ENCODE measurements at regions not wholly inside any gene's neighbourhood (a gene's known extent, or its start where the extent isn't known, plus 50 kb on each side); places are given as distances from the start of the nearest gene placed in this dataset.
"Not testable (repeated sequence)": the region's sequence is repeated elsewhere in the genome, so short reads cannot be mapped to it uniquely, and the experiment has no call there.

DNA sequence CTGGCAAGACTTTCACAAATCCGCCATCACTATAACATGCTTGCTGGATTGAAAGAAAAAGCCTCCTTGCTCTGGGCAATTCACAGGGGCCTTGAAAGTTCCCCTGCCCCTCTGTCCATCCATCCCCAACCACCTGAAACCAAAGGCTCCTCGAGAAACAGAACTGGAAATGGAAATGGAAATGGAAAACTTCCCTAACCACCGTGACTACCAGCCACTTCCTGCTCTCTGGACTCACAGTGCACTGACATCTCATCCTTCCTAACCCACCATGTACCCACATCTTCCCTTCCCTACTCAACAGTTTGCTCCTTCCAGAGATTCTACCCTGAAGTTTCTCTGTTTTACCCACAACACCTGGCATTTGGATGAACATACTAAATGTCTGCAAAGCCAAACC is 603.6 kb upstream of the DIPK2B start:
- intact Hi-C loops (cut with micrococcal nuclease), result loop anchor here (5.0 to 10.0 kb wide), 2 partner anchors 341 to 518 kb away; no protein-coding TSS in a partner anchor
- no peak for DNase-seq
- peaks cover 71% of the 10 kb centered on the region for H3K4me1 Mint-ChIP-seq (ENCODE audit: low read depth)

DNA sequence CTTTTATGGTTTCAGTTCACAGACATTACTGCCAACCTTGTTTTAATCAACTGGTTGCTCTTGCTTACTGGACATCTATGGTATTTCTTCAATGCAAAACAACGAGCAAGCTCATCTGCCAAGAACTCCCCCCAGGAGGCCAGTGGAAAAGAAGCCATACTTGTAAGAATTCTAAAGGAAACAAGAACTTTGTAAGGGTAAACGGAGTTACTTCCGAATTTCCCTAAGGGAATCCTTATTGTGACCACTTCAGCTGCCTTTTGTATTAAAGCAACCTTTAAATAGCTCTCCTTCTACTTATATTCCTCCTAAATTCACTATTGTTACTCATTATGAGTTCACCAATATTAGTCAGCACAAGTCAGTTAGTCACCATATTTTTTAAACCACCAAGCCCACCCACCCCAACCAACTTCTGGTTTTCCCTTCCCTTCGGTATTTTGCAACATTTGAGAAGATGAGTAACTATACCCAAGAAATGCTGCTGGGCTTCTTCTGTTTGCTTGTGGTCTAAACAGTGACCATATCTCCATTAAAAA is 602.8 kb upstream of the DIPK2B start:
- DNase-seq, result peak; percentile 70

More for the DNA sequence above, 603.6 kb upstream of the DIPK2B start:
- Mint-ChIP-seq H3K27me3 (ENCODE audit: low read depth) (no peaks in the 10 kb centered on the region), H3K36me3 (ENCODE audit: low read depth) (peaks cover 14% of the 10 kb centered on the region), H3K27ac (peak overlapping the region; percentile 88), H3K9me3 (no peaks in the 10 kb centered on the region), H3K4me3 (no peak overlapping the region)
- CTCF ChIA-PET, result no interaction called here

DNA sequence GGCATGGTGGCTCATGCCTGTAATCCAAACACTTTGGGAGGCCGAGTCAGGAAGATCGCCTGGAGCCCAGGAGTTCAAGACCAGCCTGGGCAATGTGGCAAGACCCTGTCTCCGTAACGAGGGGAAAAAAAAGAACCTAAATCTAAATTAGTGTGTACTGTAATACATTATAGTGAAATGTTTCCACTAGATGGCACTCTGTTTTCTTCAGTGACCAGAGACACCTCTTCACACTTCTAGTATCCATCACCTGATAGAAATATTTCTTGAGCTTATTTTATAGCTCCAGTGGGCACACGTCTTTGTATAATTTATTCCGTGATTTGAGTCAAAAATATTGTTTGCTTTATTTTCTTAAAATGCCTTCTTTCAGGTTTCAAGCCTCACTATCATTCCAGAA is 600.9 kb upstream of the DIPK2B start:
- Mint-ChIP-seq H3K4me1 (ENCODE audit: low read depth) (peaks cover 75% of the 10 kb centered on the region), H3K36me3 (ENCODE audit: low read depth) (peaks cover 11% of the 10 kb centered on the region), H3K27me3 (ENCODE audit: low read depth) (no peaks in the 10 kb centered on the region), H3K9me3 (no peaks in the 10 kb centered on the region), H3K4me3 (no peak overlapping the region), H3K27ac (peak overlapping the region; percentile 70)
- intact Hi-C loops (cut with micrococcal nuclease), result loop anchor here (1.0 to 10.0 kb wide), 4 partner anchors 42 to 521 kb away; no protein-coding TSS in a partner anchor
- CTCF ChIA-PET, result interaction anchor here (0.9 to 1.4 kb wide), 9 partner anchors 8 to 48 kb away, joined by 3 to 5 read pairs (median 4); no protein-coding TSS in a partner anchor
- no peak for DNase-seq

More for the DNA sequence above, 602.8 kb upstream of the DIPK2B start:
- H3K4me1 Mint-ChIP-seq (ENCODE audit: low read depth), result peaks cover 72% of the 10 kb centered on the region
- peak overlapping the region; percentile 88 for H3K27ac Mint-ChIP-seq
- H3K27me3 Mint-ChIP-seq (ENCODE audit: low read depth), result no peaks in the 10 kb centered on the region
- peaks cover 10% of the 10 kb centered on the region for H3K36me3 Mint-ChIP-seq (ENCODE audit: low read depth)
- intact Hi-C loops (cut with micrococcal nuclease), result loop anchor here (2.0 to 10.0 kb wide), 3 partner anchors 341 to 573 kb away; no protein-coding TSS in a partner anchor
- CTCF ChIA-PET, result interaction anchor here (0.5 to 0.9 kb wide), 3 partner anchors 32 to 602 kb away, joined by 3 read pairs; no protein-coding TSS in a partner anchor
- no peak overlapping the region for H3K4me3 Mint-ChIP-seq
- no peaks in the 10 kb centered on the region for H3K9me3 Mint-ChIP-seq

DNA sequence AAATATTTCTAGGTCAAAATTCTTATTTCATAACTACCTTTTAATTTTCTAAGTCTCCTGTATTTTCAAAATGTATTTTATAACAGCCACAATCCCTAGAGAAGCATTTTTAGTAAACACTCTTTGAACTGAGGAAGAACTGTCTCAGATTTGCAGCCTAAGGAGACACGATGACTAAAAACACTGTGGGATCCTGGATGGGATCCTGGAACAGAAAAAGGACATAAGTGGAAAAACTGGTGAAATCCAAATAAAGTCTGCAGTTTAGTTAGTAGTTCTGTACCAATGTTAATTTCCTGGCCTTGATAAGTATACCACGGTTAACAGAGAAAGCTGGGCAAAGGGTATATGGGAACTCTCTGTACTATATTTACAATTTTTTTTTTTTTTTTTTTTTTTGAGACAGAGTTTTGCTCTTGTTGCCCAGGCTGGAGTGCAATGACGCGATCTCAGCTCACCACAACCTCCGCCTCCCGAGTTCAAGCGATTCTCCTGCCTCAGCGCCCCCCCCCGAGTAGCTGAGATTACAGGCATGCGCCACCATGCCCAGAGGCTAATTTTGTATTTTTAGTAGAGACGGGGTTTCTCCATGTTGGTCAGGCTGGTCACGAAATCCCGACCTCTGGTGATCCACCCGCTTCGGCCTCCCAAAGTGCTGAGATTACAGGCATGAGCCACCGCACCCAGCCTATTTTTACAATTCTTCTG is 600.2 kb upstream of the DIPK2B start:
- H3K27ac Mint-ChIP-seq, result peak overlapping the region; percentile 70
- H3K4me3 Mint-ChIP-seq; H3K9me3 Mint-ChIP-seq; H3K27me3 Mint-ChIP-seq (ENCODE audit: low read depth): not testable (repeated sequence)
- intact Hi-C loops (cut with micrococcal nuclease), result loop anchor here (1.0 to 10.0 kb wide), 4 partner anchors 42 to 521 kb away; no protein-coding TSS in a partner anchor
- H3K36me3 Mint-ChIP-seq (ENCODE audit: low read depth), result peaks cover 11% of the 10 kb centered on the region
- H3K4me1 Mint-ChIP-seq (ENCODE audit: low read depth), result peaks cover 75% of the 10 kb centered on the region
- CTCF ChIA-PET, result interaction anchor here (0.6 to 1.4 kb wide), 5 partner anchors 15 to 53 kb away, joined by 3 to 5 read pairs (median 3); no protein-coding TSS in a partner anchor
- peak; percentile 60 for DNase-seq

DNA sequence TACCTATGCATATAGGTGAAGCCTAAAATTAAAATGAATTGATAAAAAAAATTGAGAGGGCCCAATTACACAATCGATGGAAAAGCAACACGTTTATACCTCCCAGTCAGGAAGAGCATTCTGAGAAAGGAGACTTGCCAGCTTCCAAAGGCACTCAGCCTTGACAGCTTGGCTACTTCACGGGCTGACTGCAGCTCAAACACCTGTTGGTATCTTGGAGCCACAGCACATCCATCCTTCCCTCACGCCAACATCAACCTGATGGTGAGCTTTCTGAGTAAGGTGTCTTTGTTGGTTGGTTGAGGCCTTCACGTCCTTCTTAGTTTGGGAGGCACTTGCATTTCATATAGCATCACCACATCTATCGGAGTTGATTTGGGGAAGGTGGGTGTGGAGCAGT is 598.9 kb upstream of the DIPK2B start:
- H3K27ac Mint-ChIP-seq, result peak overlapping the region; percentile 72
- CTCF ChIA-PET, result no interaction called here
- H3K36me3 Mint-ChIP-seq (ENCODE audit: low read depth), result peaks cover 7% of the 10 kb centered on the region
- H3K9me3 Mint-ChIP-seq, result no peaks in the 10 kb centered on the region
- H3K4me3 Mint-ChIP-seq, result peak overlapping the region; percentile 51
- DNase-seq, result no peak
- intact Hi-C loops (cut with micrococcal nuclease), result no loop called here
- peaks cover 77% of the 10 kb centered on the region for H3K4me1 Mint-ChIP-seq (ENCODE audit: low read depth)
- no peaks in the 10 kb centered on the region for H3K27me3 Mint-ChIP-seq (ENCODE audit: low read depth)

DNA sequence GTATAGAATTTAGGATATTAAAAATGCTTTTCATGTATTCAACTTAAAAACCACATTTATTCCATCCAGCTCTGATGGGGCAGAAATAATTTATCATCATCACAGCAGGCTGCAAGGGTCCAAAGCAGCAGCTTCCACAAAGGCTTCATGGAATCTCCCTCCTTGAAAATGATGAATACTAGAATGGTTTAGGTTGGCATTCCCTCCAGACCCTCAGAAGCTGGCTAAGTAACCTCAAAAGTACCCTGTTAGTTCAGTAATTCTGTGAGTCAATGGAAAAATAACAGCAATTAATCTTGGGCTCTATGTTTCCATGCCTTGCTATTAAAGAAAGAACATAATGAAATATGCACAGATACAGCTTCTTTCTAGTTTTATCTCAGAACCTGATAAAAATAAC is 594.9 kb upstream of the DIPK2B start:
- CTCF ChIA-PET, result interaction anchor here (0.7 to 1.2 kb wide), 2 partner anchors 9 to 42 kb away, joined by 3 read pairs; no protein-coding TSS in a partner anchor
- DNase-seq, result no peak
- intact Hi-C loops (cut with micrococcal nuclease), result no loop called here
- Mint-ChIP-seq H3K9me3 (no peaks in the 10 kb centered on the region), H3K27ac (no peak overlapping the region), H3K27me3 (ENCODE audit: low read depth) (no peaks in the 10 kb centered on the region), H3K4me1 (ENCODE audit: low read depth) (peaks cover 81% of the 10 kb centered on the region), H3K4me3 (no peak overlapping the region), H3K36me3 (ENCODE audit: low read depth) (peaks cover 25% of the 10 kb centered on the region)

DNA sequence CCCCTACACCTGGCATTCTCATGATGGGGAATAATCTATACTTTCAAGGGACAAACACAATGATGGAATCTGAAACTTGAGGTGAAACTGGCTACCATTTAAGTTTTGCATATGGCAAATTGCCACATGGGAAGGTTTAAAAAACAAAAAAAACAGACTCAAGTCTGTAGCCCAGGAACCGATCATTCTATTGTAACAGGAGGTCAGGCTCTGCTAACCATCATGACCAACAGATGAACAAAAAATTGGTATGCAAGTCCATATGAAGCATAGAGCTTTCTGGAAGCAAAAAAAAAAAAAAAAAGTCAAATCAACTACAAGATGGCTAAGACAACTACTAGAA is 594.3 kb upstream of the DIPK2B start:
- Mint-ChIP-seq H3K9me3 (no peaks in the 10 kb centered on the region), H3K4me3 (no peak overlapping the region), H3K4me1 (ENCODE audit: low read depth) (peaks cover 82% of the 10 kb centered on the region), H3K27me3 (ENCODE audit: low read depth) (no peaks in the 10 kb centered on the region), H3K36me3 (ENCODE audit: low read depth) (peaks cover 27% of the 10 kb centered on the region), H3K27ac (peak overlapping the region; percentile 41)
- DNase-seq, result no peak
- CTCF ChIA-PET, result interaction anchor here (1.2 kb wide), 1 partner anchor 8 kb away, joined by 3 read pairs; no protein-coding TSS in a partner anchor
- intact Hi-C loops (cut with micrococcal nuclease), result no loop called here

GRCh38 chrX:45794323-45794994 is 593.8 kb upstream of the DIPK2B start:
- peaks cover 79% of the 10 kb centered on the region for H3K4me1 Mint-ChIP-seq (ENCODE audit: low read depth)
- H3K9me3 Mint-ChIP-seq, result no peaks in the 10 kb centered on the region

GRCh38 chrX:45788941-45789348 is 588.3 kb upstream of the DIPK2B start:
- Mint-ChIP-seq H3K4me3 (peak overlapping the region; percentile 19), H3K36me3 (ENCODE audit: low read depth) (peaks cover 37% of the 10 kb centered on the region), H3K4me1 (ENCODE audit: low read depth) (peaks cover 55% of the 10 kb centered on the region), H3K9me3 (no peaks in the 10 kb centered on the region), H3K27me3 (ENCODE audit: low read depth) (no peaks in the 10 kb centered on the region), H3K27ac (peak overlapping the region; percentile 50)
- no peak for DNase-seq
- CTCF ChIA-PET, result no interaction called here
- intact Hi-C loops (cut with micrococcal nuclease), result no loop called here

More at GRCh38 chrX:45794323-45794994, 593.8 kb upstream of the DIPK2B start:
- Mint-ChIP-seq H3K27me3 (ENCODE audit: low read depth) (no peaks in the 10 kb centered on the region), H3K36me3 (ENCODE audit: low read depth) (peaks cover 27% of the 10 kb centered on the region), H3K4me3 (no peak overlapping the region), H3K27ac (peak overlapping the region; percentile 8)
- DNase-seq, result no peak
- intact Hi-C loops (cut with micrococcal nuclease), result no loop called here
- CTCF ChIA-PET, result interaction anchor here (1.1 to 1.2 kb wide), 2 partner anchors 8 kb away, joined by 3 to 4 read pairs; no protein-coding TSS in a partner anchor

GRCh38 chrX:45788315-45788714 is 587.6 kb upstream of the DIPK2B start:
- intact Hi-C loops (cut with micrococcal nuclease), result no loop called here
- Mint-ChIP-seq H3K36me3 (ENCODE audit: low read depth) (peaks cover 36% of the 10 kb centered on the region), H3K4me3 (no peak overlapping the region), H3K27me3 (ENCODE audit: low read depth) (no peaks in the 10 kb centered on the region), H3K4me1 (ENCODE audit: low read depth) (peaks cover 49% of the 10 kb centered on the region), H3K27ac (no peak overlapping the region), H3K9me3 (no peaks in the 10 kb centered on the region)
- CTCF ChIA-PET, result no interaction called here
- DNase-seq, result no peak

GRCh38 chrX:45784590-45784989 is 583.9 kb upstream of the DIPK2B start:
- intact Hi-C loops (cut with micrococcal nuclease), result no loop called here

DNA sequence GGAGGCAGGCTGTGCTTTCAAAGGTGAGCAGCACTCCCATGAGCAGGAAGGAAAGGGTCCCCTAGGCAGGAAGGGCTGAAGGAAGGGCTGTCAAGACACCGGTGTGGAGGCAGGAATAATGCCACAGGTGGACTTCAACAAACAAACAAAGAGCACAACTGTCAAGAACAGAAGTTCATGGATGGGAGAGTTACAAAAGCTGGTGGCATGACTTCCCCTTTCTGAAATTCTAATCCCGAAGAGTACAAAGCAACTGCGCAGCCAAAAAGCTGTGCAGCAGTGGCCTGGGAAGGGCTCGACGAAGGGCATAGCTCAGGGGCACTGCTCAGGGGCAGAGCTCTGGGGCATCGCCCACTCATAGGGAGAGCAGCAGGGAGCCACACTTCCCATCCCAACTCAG is 582.3 kb upstream of the DIPK2B start:
- peaks cover 51% of the 10 kb centered on the region for H3K4me1 Mint-ChIP-seq (ENCODE audit: low read depth)

More at GRCh38 chrX:45784590-45784989, 583.9 kb upstream of the DIPK2B start:
- Mint-ChIP-seq H3K4me3 (no peak overlapping the region), H3K4me1 (ENCODE audit: low read depth) (peaks cover 50% of the 10 kb centered on the region), H3K27me3 (ENCODE audit: low read depth) (no peaks in the 10 kb centered on the region), H3K9me3 (no peaks in the 10 kb centered on the region), H3K36me3 (ENCODE audit: low read depth) (peaks cover 28% of the 10 kb centered on the region), H3K27ac (no peak overlapping the region)
- CTCF ChIA-PET, result no interaction called here
- DNase-seq, result no peak

More for the DNA sequence above, 582.3 kb upstream of the DIPK2B start:
- no peak for DNase-seq
- Mint-ChIP-seq H3K27me3 (ENCODE audit: low read depth) (no peaks in the 10 kb centered on the region), H3K36me3 (ENCODE audit: low read depth) (peaks cover 25% of the 10 kb centered on the region), H3K27ac (no peak overlapping the region), H3K9me3 (no peaks in the 10 kb centered on the region), H3K4me3 (no peak overlapping the region)
- intact Hi-C loops (cut with micrococcal nuclease), result no loop called here
- CTCF ChIA-PET, result no interaction called here

Data from activated naive CD4-positive, alpha-beta T cell treated with anti-CD3 and anti-CD28 coated beads for 36 hours (primary cell).